Bone marrow (tissue), 2 donors: ENCODE measurements at regions not wholly inside any gene's neighbourhood (a gene's known extent, or its start where the extent isn't known, plus 50 kb on each side); places are given as distances from the start of the nearest gene placed in this dataset.
A peak's percentile ranks its signal among the peaks of the same experiment; 100 is the strongest.
"Not testable (repeated sequence)": the region's sequence is repeated elsewhere in the genome, so short reads cannot be mapped to it uniquely, and the experiment has no call there.

Experiments used
- DNase-seq, 2 donors: peaks; one replicate each; lab custom pipeline; 2025; lab: John Stamatoyannopoulos, UW

- DNase-seq = peak in 1 of 2 donors; percentile 23
Observed at GRCh38 chr1:186775881-186776560, 52.7 kb upstream of the PLA2G4A start.

DNA sequence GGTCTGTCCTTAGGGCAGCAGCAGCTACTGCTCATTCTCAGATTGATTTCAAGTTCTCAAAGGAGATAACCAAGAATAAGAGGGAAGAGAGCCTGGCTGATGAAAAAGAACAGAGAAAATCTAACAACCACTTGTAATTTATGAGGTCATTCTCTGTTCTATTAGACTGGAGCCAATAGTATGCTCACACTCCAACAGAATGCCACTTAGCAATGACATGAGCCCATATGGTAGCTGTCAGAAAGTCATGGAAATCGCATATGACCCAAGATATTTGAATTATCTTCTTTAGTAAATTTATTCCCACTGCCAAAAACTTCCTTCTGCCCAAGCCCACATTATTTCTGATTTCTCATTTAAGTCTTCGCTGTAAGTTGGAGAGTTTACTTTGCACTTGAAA, 53.7 kb upstream of the PLA2G4A start:
- no peak for DNase-seq

DNA sequence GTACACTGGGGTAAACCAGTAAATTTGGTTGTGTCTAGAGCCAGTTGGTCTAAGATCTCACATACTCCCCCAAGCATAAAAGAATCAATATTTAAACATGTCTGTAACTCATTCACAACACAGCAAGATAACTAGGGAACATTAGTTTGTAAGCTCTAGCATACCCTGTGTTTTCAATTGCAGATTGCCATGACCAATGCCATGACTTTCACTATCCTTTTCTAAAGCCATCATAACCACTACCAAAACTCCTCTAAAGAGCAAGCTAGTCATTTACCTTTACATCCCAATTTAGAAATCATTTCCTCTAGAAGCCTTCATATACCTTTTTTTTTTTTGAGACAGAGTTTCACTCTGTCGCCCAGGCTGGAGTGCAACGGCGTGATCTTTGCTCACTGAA, 56.5 kb upstream of the PLA2G4A start:
- no peak for DNase-seq

GRCh38 chr1:186770421-186770820, 58.3 kb upstream of the PLA2G4A start:
- DNase-seq = no peak

- no peak for DNase-seq
Observed at GRCh38 chr1:186768906-186769305, 59.8 kb upstream of the PLA2G4A start.

DNA sequence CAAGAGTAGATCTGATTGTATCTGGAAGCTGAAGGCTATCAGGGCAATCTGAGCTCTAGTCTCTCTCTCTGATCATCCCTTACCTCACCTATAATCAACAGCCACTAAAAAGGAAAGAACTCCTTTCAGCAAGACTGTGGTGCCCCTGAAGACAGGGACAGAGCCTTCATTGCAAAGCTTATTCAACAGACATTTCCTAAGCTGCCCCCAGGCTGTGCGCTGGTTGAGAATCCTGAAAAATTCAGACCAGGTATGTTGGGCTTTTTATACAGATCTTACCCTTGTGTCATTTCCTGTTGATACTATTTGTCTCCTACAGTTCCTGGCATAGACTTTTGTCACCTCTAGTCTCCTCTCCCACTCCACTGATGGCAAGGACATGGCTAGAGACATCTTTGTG, 63.3 kb upstream of the PLA2G4A start:
- no peak for DNase-seq

- DNase-seq = no peak
Observed at GRCh38 chr1:186763107-186763506, 65.6 kb upstream of the PLA2G4A start.

DNA sequence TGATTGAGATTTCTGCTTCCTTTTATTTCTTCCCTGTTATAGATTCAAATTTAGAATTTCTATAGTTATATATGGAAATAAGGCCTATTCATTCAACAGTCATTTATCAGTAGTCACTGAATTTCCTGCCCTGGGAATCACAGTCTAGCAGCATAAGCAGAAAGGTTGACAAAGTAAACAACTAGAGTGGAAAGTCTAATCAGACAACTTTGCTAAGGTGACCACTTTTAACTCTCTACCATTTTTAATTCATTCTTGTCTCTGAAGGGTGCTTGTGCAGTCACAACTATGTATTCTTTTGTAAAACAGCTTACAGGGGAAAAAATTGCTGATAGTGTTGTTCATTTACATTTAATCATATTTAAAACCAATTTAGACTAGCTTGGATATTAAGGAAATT, 66.1 kb upstream of the PLA2G4A start:
- DNase-seq = no peak

DNA sequence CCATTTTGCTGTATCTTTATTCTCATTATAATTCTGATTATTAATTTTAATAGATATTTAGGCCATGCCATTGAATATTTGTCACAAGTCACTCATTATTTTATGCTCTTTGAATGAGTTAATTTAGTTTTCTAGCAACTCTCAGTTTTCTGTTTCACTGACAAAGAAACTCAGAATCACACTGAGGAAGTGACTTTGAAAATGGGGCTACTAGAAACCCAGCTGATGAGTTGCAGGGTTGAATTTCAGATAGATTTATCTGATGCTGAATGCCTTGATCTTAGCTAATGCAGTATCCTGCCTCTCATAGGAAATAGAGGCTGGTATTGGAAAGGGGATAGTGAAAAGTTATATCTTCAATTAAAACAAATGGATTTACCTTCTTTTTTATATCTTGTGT, 67.4 kb upstream of the PLA2G4A start:
- DNase-seq = no peak

DNA sequence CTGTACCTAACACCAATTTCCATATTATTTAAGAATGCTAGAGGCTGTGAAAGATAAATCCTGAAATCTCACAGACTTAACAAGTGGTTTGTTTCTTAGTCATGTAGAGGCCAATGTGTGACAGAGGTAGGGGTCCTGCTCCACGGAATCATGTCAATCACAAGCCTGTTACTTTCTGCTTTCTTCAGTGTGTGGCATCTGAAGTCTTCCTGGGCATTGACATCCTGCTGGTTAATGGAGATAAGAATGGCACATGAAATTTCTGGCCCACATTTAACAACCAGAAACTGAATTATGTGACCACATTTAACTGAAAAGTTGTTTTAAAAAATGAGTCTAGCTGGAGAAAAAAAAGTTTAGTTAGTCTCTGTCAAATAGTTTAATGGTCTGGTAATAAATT, 68.3 kb upstream of the PLA2G4A start:
- no peak for DNase-seq

DNA sequence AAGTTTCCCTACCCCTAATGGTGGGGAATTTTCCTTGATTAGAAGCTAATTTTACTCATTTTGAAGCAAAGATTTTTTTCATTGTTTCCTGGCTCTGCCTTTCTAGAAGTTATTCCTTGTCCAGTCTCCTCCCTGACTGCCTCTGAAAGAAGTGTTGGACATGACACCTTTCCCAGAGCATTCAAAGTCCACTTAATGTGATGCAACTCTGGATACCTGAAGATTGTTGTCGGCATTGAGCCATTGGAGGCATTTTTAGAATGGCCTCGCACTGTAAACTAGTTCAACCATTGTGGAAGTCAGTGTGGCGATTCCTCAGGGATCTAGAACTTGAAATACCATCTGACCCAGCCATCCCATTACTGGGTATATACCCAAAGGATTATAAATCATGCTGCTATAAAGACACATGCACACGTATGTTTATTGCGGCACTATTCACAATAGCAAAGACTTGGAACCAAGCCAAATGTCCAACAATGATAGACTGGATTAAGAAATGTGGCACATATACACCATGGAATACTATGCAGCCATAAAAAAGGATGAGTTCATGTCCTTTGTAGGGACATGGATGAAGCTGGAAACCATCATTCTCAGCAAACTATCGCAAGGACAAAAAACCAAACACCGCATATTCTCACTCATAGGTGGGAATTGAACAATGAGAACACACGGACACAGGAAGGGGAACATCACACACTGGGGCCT, 69.7 kb upstream of the PLA2G4A start:
- not testable (repeated sequence) for DNase-seq

DNA sequence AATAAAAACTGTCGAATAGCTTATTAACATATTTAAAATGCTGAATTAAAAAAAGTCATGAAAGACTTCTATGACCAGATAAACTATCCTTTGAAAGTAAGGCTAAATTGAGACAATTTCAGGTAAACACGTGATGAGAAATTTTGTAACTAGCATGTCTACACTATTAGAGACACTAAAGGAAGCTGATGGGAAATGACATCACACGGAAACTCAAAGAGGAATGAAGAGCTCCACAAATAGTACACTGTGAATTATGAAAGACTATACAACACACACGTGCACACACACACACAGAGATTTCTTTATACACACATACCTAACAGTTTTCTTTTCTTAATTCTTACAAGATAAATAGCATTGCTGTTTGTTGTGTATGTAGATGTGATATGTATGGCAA, 70.9 kb upstream of the PLA2G4A start:
- DNase-seq = no peak

DNA sequence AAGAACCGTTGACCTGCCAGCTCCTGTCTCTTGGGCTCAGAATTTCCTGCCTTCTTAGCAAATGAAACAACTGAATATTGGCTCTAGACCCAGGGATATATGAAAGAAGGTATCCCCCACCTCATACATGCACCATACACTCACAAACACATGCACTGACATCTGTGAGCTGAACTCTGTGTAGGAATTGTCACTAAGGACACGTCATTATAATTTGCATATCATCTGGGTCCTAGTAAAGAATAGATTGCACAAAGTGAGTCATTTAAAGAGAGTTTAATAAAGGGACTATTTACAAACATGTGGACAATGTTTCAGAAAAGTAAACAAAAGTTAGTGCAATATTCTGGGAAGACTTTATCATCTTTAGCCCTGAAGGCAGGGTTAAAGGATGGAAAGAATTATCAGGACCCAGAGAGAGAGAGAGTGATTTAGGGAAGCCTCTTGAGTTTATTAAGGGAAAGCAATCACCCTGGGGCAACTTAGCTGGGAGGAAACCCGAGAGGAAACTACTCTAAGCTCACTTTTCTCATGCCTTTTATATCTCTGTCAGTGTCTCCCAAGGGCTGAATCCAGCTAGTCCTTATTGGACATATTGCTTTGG, 74.1 kb upstream of the PLA2G4A start:
- no peak for DNase-seq

- DNase-seq = no peak
Observed at GRCh38 chr1:186753241-186753640, 73.0 kb upstream of the PTGS2 start.

DNA sequence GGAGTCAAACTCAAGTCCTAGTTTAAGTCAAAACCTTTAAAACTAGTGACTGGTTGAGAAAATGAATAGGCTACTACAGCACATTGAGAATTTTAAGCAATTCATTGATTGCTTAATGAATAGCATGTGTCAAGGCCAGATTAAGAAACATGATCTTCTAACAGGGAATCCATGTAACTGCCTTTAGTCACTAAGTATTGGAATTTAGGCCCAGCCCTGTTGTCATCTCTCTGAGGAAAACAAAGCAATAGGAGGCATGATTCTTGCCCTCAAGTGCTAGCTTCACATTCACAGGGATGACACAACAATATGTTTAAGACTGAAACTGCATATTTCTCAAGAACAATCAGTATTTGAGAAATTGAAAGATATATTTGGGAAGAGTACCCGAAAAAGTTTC, 70.0 kb upstream of the PTGS2 start:
- no peak for DNase-seq

GRCh38 chr1:186749820-186750219, 69.6 kb upstream of the PTGS2 start:
- no peak for DNase-seq

DNA sequence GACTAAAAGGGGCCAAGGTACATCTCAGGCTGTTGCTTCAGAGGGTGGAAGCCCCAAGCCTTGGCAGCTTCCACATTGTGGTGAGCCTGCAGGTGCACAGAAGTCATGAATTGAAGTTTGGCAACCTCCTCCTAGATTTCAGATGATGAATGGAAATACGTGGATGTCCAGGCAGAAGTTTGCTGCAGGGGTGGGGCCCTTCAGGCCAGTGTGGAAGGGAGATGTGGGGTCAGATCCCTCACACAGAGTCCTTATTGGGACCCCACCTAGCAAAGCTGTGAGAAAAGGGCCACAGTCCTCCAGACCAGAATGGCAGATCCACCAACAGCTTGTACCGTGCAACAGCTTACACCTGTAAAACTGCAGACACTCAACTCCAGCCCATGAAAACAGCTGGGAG, 67.4 kb upstream of the PTGS2 start:
- DNase-seq = no peak

GRCh38 chr1:186745531-186746146, 65.4 kb upstream of the PTGS2 start:
- no peak for DNase-seq

GRCh38 chr1:186741640-186742039, 61.4 kb upstream of the PTGS2 start:
- DNase-seq = no peak

DNA sequence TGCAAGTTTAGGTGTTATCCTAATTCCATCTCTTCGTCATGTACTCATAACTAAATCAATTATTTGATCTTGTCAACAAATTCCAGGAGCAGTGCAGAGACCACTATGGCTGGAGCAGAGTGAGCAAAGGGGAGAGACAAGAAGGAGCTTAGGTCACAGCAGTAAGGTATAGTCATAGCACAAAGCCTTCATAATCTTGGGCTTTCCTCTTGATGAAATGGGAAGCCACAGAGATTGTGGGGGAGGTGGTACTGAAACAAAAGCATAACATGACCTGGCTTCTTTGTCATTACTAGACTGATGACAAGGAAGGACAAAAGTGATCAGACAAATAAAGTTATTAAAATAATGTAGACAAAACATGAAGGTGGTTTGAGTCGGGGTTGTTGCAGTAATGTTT, 60.1 kb upstream of the PTGS2 start:
- DNase-seq = no peak

GRCh38 chr1:186739515-186739914, 59.3 kb upstream of the PTGS2 start:
- DNase-seq = no peak

GRCh38 chr1:186738926-186739325, 58.7 kb upstream of the PTGS2 start:
- peak in 1 of 2 donors; percentile 72 for DNase-seq
